ENCODE measurements at regions not wholly inside any gene's neighbourhood (a gene's known extent, or its start where the extent isn't known, plus 50 kb on each side); places are given as distances from the start of the nearest gene placed in this dataset.

GRCh38 chr2:150640039-150640438 lies 152.6 kb upstream of the RND3 start:
- H3K9ac ChIP-seq (ENCODE audit: extremely low read depth, insufficient read length, low read length), result no peak overlapping the region
- Mint-ChIP-seq H3K4me3 (no peak overlapping the region), H3K36me3 (ENCODE audit: insufficient read depth in 1 of 3, low read depth in 3 of 3) (no peaks in the 10 kb centered on the region), H3K27ac (no peak overlapping the region), H3K9me3 (no peaks in the 10 kb centered on the region), H3K27me3 (ENCODE audit: low read depth) (no peaks in the 10 kb centered on the region), H3K4me1 (no peaks in the 10 kb centered on the region; a peak in 1 of 4 replicates)
- no peaks in the 10 kb centered on the region for H3K79me1 ChIP-seq (ENCODE audit: insufficient read depth, low read depth, low read length, poor library complexity, severe bottlenecking)
- no peak overlapping the region for H3K4me2 ChIP-seq (ENCODE audit: insufficient read depth, insufficient read length, low read length)
- no peak for DNase-seq
- H2BK120ac ChIP-seq (ENCODE audit: low read depth, low read length, poor library complexity, severe bottlenecking), result no peak overlapping the region
- no peak overlapping the region for H2AFZ ChIP-seq (ENCODE audit: low read length)
- no peaks in the 10 kb centered on the region for H3K23me2 ChIP-seq (ENCODE audit: insufficient read length, low read depth, low read length, poor library complexity, severe bottlenecking)
- H2AK5ac ChIP-seq (ENCODE audit: insufficient read length, low read length), result no peak overlapping the region
- H4K5ac ChIP-seq (ENCODE audit: insufficient read length, low read depth, low read length), result no peak overlapping the region
- TF ChIP-seq, protein P1, sequence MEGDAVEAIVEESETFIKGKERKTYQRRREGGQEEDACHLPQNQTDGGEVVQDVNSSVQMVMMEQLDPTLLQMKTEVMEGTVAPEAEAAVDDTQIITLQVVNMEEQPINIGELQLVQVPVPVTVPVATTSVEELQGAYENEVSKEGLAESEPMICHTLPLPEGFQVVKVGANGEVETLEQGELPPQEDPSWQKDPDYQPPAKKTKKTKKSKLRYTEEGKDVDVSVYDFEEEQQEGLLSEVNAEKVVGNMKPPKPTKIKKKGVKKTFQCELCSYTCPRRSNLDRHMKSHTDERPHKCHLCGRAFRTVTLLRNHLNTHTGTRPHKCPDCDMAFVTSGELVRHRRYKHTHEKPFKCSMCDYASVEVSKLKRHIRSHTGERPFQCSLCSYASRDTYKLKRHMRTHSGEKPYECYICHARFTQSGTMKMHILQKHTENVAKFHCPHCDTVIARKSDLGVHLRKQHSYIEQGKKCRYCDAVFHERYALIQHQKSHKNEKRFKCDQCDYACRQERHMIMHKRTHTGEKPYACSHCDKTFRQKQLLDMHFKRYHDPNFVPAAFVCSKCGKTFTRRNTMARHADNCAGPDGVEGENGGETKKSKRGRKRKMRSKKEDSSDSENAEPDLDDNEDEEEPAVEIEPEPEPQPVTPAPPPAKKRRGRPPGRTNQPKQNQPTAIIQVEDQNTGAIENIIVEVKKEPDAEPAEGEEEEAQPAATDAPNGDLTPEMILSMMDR (conservative IDR thresholded peaks at IDR 0.05), result no peak
- H2BK15ac ChIP-seq (ENCODE audit: low read depth, low read length), result no peak overlapping the region
- WGBS (ENCODE audit: extremely low coverage, insufficient read length, low lambda C conversion rate), result no CpG with 5 or more reads among the region's 4 CpGs
- no peaks in the 10 kb centered on the region for H3K4me1 ChIP-seq (ENCODE audit: insufficient read depth, low read length)
- H4K8ac ChIP-seq (replicated peaks; ENCODE audit: insufficient read length, low read depth, low read length), result no peak overlapping the region
- no peak overlapping the region for H3K56ac ChIP-seq (ENCODE audit: insufficient read length, low read depth, low read length)
- H3K27ac ChIP-seq (ENCODE audit: insufficient read length, low read depth, low read length), result no peak overlapping the region
- H3K4ac ChIP-seq (ENCODE audit: low read depth, low read length), result no peak overlapping the region
- H3K9me3 ChIP-seq (ENCODE audit: control insufficient read depth, low read depth, low read length), result no peaks in the 10 kb centered on the region
- no peak overlapping the region for H2BK12ac ChIP-seq (ENCODE audit: insufficient read length, low read depth, low read length)
- no peak overlapping the region for H2BK20ac ChIP-seq (ENCODE audit: low read depth, low read length, poor library complexity, severe bottlenecking)
- no peak overlapping the region for H3K18ac ChIP-seq (ENCODE audit: insufficient read length, low read depth, low read length)
- H4K20me1 ChIP-seq (ENCODE audit: control insufficient read depth, insufficient read depth, insufficient read length), result no peaks in the 10 kb centered on the region
- no peak overlapping the region for H3T11ph ChIP-seq (ENCODE audit: low read length)
- no peaks in the 10 kb centered on the region for H3K79me2 ChIP-seq (ENCODE audit: insufficient read depth, low read length)
- H2BK5ac ChIP-seq (ENCODE audit: insufficient read length, low read length), result no peak overlapping the region
- H3K23ac ChIP-seq (ENCODE audit: insufficient read length, low read depth, low read length), result no peak overlapping the region
- no peak overlapping the region for H3K14ac ChIP-seq (ENCODE audit: insufficient read depth, low read length)
- H3K27me3 ChIP-seq (ENCODE audit: insufficient read depth, low read length), result no peaks in the 10 kb centered on the region
- no peak overlapping the region for H4K91ac ChIP-seq (ENCODE audit: insufficient read length, low read depth, low read length)

All from H9 (cell line).